NCI-H2029 treated with DMSO at 0.1 percent for 48 hours (cell line): ENCODE measurements at regions not wholly inside any gene's neighbourhood (a gene's known extent, or its start where the extent isn't known, plus 50 kb on each side); places are given as distances from the start of the nearest gene placed in this dataset.
A peak's percentile ranks its signal among the peaks of the same experiment; 100 is the strongest.

Source experiments
- DNase-seq: peaks from one replicate; lab custom pipeline; 2025; lab: John Stamatoyannopoulos, UW

GRCh38 chr18:78528411-78529258 lies 451.0 kb upstream of the SALL3 start:
- DNase-seq, result peak; percentile 1

DNA sequence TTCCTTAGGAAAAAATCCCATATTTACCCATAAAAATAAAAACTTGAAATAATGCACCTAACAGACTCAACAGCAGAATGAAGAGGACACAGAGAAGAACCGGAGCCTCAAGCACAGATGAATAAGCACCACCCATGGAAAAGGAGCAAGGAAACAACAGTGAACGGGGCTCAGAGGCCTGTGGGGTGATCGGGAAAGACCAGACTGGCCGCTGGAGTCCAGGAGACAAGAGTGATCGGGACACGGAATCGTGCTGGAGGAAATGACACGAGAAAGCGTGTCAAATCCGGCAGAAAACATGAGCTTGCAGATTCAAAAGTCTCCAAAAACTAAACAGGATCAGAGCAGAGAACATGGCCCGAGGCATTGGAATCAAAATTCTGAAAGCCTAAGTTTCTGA lies 448.0 kb upstream of the SALL3 start:
- no peak for DNase-seq

- DNase-seq, result no peak
Observed at GRCh38 chr18:78538669-78539440, 440.8 kb upstream of the SALL3 start.

DNA sequence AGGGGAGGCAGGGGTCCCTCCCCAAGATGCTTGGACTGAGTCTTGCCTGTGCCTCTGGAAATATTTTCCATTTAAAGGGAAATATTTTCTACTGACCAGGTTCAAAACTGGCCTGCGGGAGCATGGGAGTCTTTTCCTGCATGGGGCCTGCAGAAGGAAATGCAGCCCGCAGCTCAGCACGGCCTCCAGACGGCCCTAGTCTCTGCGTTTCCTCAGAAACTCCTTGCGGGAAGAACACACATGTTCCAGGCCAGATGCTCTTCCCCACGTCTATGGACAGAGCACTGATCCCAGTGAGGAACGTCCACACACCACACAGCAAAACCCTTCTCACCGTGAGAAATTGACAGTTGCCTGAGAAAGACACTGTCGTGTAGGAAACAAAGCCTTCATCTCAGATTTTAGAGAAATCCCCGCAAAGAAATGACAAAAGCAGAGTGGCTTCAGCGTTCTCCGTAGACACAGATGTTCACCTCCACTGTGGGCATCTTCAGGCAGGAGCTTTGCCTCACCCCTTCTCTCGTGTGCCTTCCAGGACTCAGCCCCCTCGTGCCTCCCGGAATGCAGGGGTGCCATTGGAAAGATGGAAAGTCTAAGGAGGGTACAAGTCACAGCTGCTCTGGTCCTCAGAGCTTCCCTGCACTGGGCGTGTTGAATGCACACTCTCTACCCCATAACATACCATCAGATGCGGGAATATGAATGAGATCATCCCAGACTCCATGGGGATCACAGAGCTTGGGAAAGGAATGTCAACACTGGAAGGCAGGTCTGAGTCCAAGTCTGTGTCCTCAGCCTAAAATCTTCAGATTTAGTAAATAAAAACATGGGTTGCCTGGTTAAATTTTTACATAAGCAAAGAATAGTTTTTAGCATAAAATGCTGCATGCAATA lies 438.7 kb upstream of the SALL3 start:
- no peak for DNase-seq

- no peak for DNase-seq
Observed at GRCh38 chr18:78542204-78542603, 437.4 kb upstream of the SALL3 start.

GRCh38 chr18:78543201-78543725 lies 436.4 kb upstream of the SALL3 start:
- DNase-seq, result no peak

DNA sequence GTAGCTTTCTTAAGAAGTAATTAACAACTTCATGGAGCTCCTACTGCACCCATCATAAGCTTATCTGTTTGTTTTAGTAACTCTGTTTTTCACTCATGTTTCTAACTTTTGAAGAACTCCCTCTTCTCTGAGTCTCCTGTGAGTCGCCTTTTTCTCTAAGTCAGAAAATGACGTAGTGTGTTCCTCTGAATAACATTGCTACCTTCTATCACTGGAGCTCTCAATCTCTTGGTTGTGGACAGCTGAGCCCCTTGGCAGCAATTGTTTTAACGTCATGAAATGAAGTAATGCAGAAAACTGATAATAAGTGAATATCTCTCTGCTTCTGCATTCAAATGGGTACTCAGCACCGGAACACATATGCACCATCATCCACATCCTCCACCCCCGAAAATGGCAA lies 433.3 kb upstream of the SALL3 start:
- DNase-seq, result no peak

DNA sequence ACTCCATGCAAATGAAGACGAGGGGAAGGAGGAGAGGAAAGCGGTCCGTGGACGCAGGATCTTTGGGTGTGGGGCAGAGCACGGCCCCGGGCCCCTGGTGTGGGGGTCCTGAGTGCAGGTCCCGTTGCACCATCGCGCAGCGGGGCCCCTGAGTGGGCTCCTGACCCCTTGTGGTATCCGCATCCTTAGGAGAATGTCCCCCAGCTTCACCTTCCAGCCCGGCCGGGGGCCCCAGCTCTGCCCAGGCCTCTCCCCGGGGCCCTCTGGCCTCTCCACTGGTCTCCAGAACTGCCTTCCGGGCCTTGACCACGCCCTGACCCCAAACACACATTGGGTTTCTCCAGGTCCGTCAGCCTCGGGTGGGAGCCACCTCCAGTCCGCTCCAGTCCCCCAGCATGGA lies 431.8 kb upstream of the SALL3 start:
- DNase-seq, result no peak

DNA sequence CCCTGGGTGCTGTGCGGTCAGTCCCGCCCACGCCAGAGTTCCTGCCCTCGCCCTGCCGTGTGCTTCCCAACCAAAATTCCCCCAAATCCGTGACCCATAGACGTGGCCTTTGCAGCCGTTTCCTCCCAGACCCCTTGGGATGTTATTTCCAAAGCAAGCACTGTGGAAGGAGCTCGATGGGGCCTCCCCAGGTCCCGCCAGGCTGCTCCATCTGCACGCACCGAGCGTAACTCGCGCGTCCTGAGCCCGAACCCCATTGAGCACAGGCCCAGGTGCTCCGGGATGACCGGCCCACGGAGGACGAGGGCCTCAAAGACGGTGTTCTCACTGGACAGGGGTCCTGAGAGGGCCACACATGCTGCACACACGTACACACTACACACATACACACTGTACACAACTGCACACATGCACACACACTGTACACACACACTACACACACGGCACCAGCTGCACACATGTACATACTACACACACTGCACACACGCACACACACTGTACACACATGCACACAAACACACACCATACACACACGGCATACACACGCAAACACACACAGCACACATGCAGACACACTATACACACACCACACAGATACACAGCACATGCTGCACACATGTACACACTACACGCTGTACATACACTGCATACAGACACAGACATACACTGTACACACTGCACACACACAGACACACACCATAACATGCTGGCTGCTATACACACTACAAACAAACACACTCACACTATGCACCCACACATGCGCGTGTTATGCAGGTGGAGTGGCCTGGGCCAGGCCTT lies 431.2 kb upstream of the SALL3 start:
- no peak for DNase-seq

- no peak for DNase-seq
Observed at GRCh38 chr18:78549971-78550370, 429.6 kb upstream of the SALL3 start.

- DNase-seq, result no peak
Observed at GRCh38 chr18:78554944-78555608, 424.5 kb upstream of the SALL3 start.

DNA sequence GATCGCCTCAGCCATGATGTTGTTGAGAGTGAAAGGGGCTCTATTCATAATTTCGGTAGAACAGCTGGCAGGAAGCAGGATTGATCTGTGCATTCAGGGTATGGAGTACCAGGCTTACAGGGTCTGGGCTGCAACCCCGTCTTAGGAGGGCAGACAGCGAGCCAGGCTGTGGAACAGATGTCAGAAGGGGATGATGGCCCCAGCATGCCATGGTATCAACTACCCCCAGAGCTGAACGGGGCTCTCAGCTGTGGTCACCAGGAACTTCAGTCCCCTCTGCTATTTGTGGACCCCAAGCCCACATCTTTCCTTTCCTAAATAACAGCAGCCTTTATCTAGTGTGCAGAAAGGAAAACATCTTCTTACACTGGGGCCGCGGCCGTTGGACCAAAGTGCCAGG lies 422.2 kb upstream of the SALL3 start:
- DNase-seq, result no peak

- DNase-seq, result no peak
Observed at GRCh38 chr18:78558101-78558810, 421.4 kb upstream of the SALL3 start.

DNA sequence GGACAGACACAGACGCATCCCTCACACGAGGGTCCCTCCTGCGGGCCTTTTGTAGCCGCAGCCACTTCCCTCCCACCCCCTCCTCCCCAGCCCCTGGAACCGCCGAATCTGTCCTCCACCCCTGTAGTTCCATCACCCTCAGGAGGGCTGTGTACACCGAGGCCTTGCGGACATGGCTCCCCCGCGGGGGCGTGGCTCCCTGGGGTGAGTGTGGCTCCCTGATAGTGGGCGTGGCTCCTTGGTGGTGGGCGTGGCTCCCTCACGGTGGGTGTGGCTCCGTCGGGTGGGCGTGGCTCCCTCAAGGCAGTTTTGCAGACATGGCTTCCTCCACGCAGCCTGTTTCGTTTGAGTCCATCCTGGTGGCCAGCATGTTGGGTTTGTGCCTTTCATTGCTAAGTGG lies 420.7 kb upstream of the SALL3 start:
- no peak for DNase-seq

GRCh38 chr18:78559584-78559983 lies 420.0 kb upstream of the SALL3 start:
- DNase-seq, result no peak

DNA sequence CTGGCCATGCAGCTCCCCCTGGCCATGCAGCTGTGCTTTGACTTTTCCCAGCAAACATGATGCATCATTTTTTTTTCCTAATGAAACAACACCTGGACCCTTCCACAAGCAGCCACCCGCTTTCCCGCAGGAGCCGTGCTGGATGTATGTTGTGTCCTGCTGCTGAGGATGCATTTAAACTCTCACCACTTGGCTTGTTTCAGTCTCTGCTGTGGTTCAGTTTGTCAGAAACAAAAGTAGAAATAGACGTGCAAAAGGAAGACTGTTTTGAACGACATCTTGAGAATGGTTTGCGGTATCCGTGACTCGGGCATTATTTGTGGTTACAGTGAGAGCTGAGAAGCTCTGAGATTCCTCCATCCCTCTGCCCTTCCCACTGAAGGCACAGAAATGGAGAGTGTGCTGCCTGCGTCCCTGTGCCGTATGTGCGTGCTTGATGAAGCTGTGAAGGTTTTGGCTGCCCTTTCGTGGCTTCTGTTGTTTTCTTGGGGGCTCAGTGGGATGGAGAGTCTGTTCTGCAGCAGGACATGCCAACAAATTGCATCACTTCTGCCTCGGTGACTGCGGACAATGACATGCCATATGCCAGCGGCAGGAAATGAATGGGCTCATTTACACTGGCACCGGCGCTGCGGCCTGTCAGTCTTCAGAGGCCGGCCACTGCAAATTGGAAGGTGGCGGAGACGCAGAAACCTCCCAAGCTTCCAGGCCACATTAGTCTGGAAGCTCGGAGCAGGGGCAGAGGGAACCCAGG lies 417.7 kb upstream of the SALL3 start:
- DNase-seq, result no peak

DNA sequence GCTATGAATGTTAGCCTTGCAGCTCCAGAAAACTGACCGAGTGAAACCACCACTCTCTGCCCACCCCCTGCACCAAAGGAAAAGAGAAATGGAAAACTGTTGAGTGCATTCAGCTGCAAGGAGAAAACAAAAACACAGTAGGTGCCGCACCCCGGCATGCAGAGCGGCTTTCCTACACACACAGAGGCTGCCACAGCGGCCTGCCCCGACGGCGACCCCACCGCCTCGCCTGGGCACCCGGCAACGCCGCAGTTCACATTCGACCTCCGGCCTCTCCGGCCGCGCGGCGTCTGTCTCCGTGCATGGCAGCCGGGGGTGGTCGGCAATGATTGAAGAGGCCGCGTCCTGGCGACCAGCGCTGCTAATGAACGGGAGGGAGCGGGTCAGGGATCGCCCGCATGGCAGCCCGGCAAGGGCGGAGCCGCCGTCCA lies 417.1 kb upstream of the SALL3 start:
- no peak for DNase-seq

DNA sequence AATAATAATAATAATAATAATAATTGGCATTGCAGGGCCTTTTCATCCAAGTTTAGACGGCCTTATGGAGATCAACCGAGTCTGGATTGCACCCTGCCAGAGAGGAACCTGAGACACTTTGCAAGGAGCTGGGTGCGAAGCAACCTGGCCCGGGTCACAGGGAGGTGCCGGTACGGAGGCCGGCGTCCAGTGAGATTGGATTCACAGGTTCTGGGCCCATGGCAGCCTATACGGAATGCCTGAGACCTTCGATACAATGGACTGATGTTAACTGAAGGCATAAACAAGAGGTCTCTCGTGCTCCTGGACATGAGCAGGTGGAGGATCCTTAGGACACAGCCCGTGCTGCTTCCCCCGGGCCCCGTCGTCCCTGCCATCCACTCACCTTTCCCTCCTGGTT lies 416.5 kb upstream of the SALL3 start:
- no peak for DNase-seq

DNA sequence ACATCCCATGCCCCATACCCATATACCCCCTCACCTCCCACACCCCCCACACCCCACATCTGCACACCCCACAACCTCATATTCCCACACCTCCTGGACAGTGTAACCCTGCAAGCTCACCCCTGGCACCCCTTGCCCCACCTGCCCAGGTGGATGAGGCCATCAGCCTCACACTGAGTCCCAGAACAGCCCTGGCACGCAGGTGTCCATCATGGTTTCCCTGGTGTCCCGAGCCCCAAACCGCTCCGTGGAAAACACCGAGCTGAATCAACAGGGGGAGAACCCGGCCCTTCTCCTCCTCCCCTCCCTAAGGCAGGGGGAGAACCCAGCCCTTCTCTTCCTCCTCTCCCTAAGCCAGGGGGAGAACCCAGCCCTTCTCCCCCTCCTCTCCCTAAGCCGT lies 415.6 kb upstream of the SALL3 start:
- no peak for DNase-seq
